Stimulated activated CD4-positive, alpha-beta T cell treated with anti-CD3 and anti-CD28 coated beads, Interleukin-2, amount 100 ng/mL, for 24 hours (primary cell): ENCODE measurements at regions not wholly inside any gene's neighbourhood (a gene's known extent, or its start where the extent isn't known, plus 50 kb on each side); places are given as distances from the start of the nearest gene placed in this dataset.

Experiments used
- DNase-seq, 2 donors: peaks; one replicate each; pipeline ENCODE4 v3.0.0-alpha.2; 2020

GRCh38 chr13:86976521-86977324 lies 694.4 kb upstream of the SLITRK5 start:
- no peak for DNase-seq

- DNase-seq, result no peak
Observed at GRCh38 chr13:86986448-86986847, 684.7 kb upstream of the SLITRK5 start.

GRCh38 chr13:86992251-86992650 lies 678.9 kb upstream of the SLITRK5 start:
- DNase-seq, result no peak

DNA sequence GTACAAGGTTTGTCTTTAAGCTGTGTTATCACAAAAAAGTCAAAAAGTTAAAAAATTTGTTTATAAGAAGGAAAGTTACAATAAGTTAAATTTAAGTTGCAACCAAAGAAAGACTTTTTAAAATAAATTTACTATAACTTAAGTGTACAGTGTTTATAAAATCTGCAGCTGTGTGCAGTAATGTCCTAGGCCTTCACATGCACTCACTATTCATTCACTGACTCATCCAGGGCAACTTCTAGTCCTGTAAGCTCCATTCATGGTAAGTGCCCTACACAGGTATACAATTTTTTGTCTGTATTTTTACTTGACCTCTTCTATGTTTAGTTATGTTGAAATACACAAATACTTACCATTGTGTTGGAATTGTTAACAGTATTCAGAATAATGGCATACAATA lies 667.9 kb upstream of the SLITRK5 start:
- DNase-seq, result no peak

- no peak for DNase-seq
Observed at GRCh38 chr13:87005511-87005910, 665.7 kb upstream of the SLITRK5 start.

GRCh38 chr13:87035526-87035925 lies 635.6 kb upstream of the SLITRK5 start:
- DNase-seq, result no peak

DNA sequence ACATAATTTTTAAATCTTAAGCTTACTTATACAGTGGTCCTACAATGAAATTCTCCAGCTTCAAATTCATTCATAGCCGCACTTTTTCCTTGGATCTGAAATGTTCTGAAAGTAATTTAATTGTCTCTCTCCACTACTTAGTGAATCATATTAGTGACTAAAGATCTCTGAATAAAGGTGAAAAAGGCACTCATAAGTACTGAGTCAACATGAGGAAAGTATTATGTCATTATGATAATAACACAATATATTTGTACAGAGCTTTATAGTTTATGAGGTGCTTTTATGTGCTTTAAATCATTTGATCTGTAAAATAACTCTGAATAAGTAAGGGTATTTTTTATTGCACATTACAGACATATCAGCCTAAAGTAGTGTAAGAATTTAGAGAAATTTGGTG lies 628.2 kb upstream of the SLITRK5 start:
- no peak for DNase-seq

DNA sequence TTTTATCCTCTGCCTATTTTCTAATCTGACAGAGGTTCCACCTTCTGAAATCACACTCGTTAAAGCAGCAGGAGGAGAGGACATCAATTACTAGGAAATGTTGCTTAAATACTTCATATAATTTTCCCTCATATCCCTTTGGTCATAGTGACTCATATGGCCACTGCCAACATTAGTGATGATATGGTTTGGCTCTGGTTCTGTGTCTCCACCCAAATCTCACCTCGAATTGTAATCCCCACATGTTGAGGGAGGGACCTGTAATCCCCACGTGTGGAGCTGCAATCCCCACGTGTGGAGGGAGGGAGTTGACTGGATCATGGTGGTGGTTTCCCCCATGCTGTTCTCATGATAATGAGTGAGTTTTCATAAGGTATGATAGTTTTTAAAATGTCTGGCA lies 618.4 kb upstream of the SLITRK5 start:
- no peak for DNase-seq

- DNase-seq, result no peak
Observed at GRCh38 chr13:87057807-87058520, 613.2 kb upstream of the SLITRK5 start.

DNA sequence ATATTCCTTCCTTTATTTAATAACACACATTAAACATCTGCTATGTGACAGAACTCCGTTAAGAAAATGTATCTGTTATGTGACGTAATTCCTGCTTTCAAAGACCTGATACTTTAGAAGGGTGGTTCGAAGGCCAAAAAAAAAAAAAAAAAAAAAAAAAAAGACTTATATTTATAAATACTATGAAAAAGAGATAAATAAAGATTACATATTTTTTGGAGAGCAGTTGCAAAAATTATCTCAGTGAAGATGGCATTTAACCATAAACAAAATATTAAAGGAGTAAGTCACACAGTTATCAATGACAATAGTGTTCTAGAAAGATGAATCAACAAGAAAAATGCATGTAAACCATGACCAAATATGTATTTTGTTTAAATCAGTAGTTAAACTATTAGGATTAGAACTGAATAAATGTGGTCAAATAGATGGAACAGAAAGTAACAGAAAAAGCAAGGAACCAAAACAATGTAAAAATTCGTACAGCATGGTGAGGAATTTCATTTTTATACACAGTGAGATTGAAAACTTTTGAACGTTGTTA lies 612.3 kb upstream of the SLITRK5 start:
- DNase-seq, result no peak

- no peak for DNase-seq
Observed at GRCh38 chr13:87078947-87079795, 592.0 kb upstream of the SLITRK5 start.

- no peak for DNase-seq
Observed at GRCh38 chr13:87080100-87080779, 590.9 kb upstream of the SLITRK5 start.

GRCh38 chr13:87084192-87084591 lies 587.0 kb upstream of the SLITRK5 start:
- no peak for DNase-seq

GRCh38 chr13:87087741-87088140 lies 583.4 kb upstream of the SLITRK5 start:
- no peak for DNase-seq

- DNase-seq, result no peak
Observed at GRCh38 chr13:87089391-87089790, 581.8 kb upstream of the SLITRK5 start.

GRCh38 chr13:87093399-87093798 lies 577.8 kb upstream of the SLITRK5 start:
- DNase-seq, result no peak

DNA sequence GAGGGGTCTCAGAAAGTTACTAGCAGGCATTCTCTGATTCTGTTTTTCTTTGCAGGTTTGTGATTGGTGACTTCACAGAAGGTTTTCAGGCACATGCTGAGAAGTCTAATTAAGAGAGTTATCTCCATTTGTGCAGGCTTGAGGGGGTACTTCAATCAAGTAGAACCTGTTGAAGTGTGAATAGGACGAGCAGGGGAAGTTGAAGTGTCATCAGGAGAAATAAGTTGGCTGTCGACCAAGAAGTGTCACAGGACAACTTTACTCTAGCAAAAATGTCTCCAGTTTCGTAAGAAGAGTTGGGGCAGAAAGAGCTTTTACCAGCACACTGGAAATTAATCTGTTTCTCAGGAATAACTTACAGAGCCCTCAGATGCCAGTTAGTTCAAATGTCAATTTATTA lies 576.5 kb upstream of the SLITRK5 start:
- no peak for DNase-seq

- DNase-seq, result no peak
Observed at GRCh38 chr13:87100431-87100830, 570.7 kb upstream of the SLITRK5 start.

DNA sequence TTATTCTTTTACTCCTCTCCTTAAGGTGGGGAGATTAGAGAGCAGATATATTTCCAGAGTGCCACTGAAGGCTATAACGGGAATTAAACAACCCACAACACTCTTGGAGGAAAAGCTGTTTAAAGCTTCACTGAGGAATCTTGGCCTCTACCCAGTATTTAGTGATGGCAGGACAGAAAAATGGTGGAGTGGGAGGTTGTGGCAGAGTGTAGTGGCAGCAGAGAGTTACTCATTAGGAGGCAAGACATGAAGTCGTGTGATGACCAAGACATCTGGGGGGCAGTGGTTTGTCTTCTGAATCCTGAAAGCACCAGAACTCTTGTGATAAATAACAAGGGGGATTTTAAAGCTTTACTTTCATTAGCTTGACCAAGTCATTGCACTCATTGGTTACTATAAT lies 563.5 kb upstream of the SLITRK5 start:
- DNase-seq, result no peak

GRCh38 chr13:87120476-87120875 lies 550.7 kb upstream of the SLITRK5 start:
- DNase-seq, result no peak

- no peak for DNase-seq
Observed at GRCh38 chr13:87122551-87122950, 548.6 kb upstream of the SLITRK5 start.

DNA sequence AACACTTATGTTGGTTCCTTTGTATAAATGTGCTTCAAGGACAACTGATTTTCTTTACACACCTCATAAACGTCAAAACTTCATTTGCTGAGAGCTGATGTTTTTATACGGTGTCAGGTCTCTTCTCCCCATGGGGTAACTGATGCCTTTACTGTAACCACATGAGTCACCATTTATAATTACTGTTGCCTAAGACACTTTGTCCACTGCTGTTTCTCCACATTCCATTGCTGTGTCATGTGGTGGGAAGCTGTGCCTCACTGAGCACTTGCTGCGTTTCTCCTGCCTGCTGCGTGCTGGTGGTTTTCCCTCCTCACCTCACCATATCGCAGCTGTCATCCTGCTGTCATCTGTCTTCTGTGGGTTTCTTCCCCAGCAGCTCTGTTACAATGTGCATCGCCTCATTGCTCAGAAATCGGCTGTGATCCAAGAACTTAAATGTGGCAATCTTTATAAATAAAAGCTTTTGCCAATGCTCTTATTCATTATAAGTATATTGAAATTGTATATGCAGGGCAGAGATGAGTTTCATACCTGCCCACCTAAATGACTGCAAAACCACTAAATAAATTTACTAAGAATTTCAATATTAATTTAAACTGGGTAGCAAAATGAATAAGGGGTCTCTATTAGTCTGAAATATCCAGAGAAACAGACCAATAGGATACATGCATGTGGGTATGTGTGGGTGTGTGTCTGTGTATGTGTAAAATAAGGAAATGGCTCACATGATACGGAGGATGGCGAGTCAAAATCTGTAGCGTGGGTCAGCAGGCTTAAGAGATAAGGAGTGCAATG lies 547.0 kb upstream of the SLITRK5 start:
- DNase-seq, result no peak
